GM23338 (cell line): ENCODE measurements at regions not wholly inside any gene's neighbourhood (a gene's known extent, or its start where the extent isn't known, plus 50 kb on each side); places are given as distances from the start of the nearest gene placed in this dataset.

Source experiments
- ATAC-seq: fragments of 200-7000 bp; cut with Tn5 transposase; 3 replicates; pipeline ENCODE4 v1.9.1; 2020
- DNase-seq: peaks from one replicate; pipeline ENCODE4 v3.0.0-alpha.2; 2015; ENCODE audit warnings: low spot score
- H2AFZ ChIP-seq: fragments of 200-600 bp; sonication (generic); 2 replicates; pipeline ENCODE4 v1.8.0; 2016; ENCODE audit warnings: antibody characterized with exemption, mild to moderate bottlenecking, moderate library complexity
- H3F3A ChIP-seq: fragments of 200-600 bp; sonication (generic); replicated peaks from 2 replicates; pipeline ENCODE4 v1.8.0; 2017; ENCODE audit warnings: antibody characterized with exemption, mixed run types, low read depth
- H3K27ac ChIP-seq: fragments of 200-600 bp; sonication (generic); 2 replicates; pipeline ENCODE4 v1.6.1; 2016; ENCODE audit warnings: low read depth
- H3K27me3 ChIP-seq: fragments of 200-600 bp; sonication (generic); 2 replicates; pipeline ENCODE4 v1.8.0; 2016; ENCODE audit warnings: mild to moderate bottlenecking, mixed run types, moderate library complexity; ENCODE audit not compliant: insufficient read depth
- H3K36me3 ChIP-seq: fragments of 200-600 bp; sonication (generic); 2 replicates; pipeline ENCODE4 v1.8.0; 2016; ENCODE audit warnings: mild to moderate bottlenecking; ENCODE audit not compliant: insufficient read depth
- H3K4me1 ChIP-seq: fragments of 200-600 bp; sonication (generic); 2 replicates; pipeline ENCODE4 v1.8.0; 2016; ENCODE audit warnings: mild to moderate bottlenecking, moderate library complexity; ENCODE audit not compliant: insufficient read depth
- H3K4me2 ChIP-seq: fragments of 200-600 bp; sonication (generic); 2 replicates; pipeline ENCODE4 v1.7.1; 2017; ENCODE audit warnings: mixed run types
- H3K4me3 ChIP-seq: fragments of 200-600 bp; sonication (generic); 2 replicates; pipeline ENCODE4 v1.6.1; 2016; ENCODE audit warnings: mixed run types
- H3K79me2 ChIP-seq: fragments of 200-600 bp; sonication (generic); replicated peaks from 2 replicates; pipeline ENCODE4 v1.8.0; 2017; ENCODE audit warnings: mild to moderate bottlenecking; ENCODE audit not compliant: insufficient read depth
- H3K9me2 ChIP-seq: fragments of 200-600 bp; sonication (generic); 2 replicates; pipeline ENCODE4 v1.8.0; 2017; ENCODE audit not compliant: insufficient read depth
- H4K20me1 ChIP-seq: fragments of 200-600 bp; sonication (generic); replicated peaks from 2 replicates; pipeline ENCODE4 v1.8.0; 2017; ENCODE audit warnings: mild to moderate bottlenecking; ENCODE audit not compliant: insufficient read depth
- H3K27ac Mint-ChIP-seq: 2 replicates; pipeline ENCODE4 v1.8.0; 2020; ENCODE audit warnings: inconsistent platforms, mild to moderate bottlenecking, moderate library complexity, mixed read lengths
- H3K27me3 Mint-ChIP-seq: 3 replicates; pipeline ENCODE4 v1.8.0; 2022; ENCODE audit warnings: low read depth, mild to moderate bottlenecking, moderate library complexity, mixed read lengths, inconsistent platforms; ENCODE audit not compliant: insufficient read depth, poor library complexity
- H3K36me3 Mint-ChIP-seq: 3 replicates; pipeline ENCODE4 v1.8.0; 2021; ENCODE audit warnings: low read depth, mild to moderate bottlenecking, inconsistent platforms, moderate library complexity, mixed read lengths
- H3K4me1 Mint-ChIP-seq: 3 replicates; pipeline ENCODE4 v1.8.0; 2020; ENCODE audit warnings: mild to moderate bottlenecking, inconsistent platforms, mixed read lengths
- H3K4me3 Mint-ChIP-seq: 3 replicates; pipeline ENCODE4 v1.8.0; 2021; ENCODE audit warnings: moderate library complexity, mild to moderate bottlenecking, inconsistent platforms, mixed read lengths
- H3K9me3 Mint-ChIP-seq: 3 replicates; pipeline ENCODE4 v1.8.0; 2020; ENCODE audit warnings: moderate library complexity, mild to moderate bottlenecking, inconsistent platforms, mixed read lengths
- CREB1 ChIP-seq: fragments of 250-450 bp; sonication (Bioruptor Pico); IDR thresholded peaks from 2 replicates; pipeline ENCODE4 v1.5.0; 2020; ENCODE audit warnings: low read depth, mild to moderate bottlenecking, moderate library complexity
- CTCF ChIP-seq, 2 experiments: fragments of 200-600 bp in 1 of 2; sonication (generic) in 1 of 2; conservative IDR thresholded peaks; 2 replicates each; pipeline versions ENCODE4 v1.5.1 to v1.6.1; 2016 to 2017; ENCODE audit warnings: antibody characterized with exemption in 2 of 2, low read depth in 2 of 2, mild to moderate bottlenecking in 2 of 2, moderate library complexity in 1 of 2
- EZH2 ChIP-seq: fragments of 200-600 bp; sonication (generic); IDR thresholded peaks from one replicate; pipeline ENCODE4 v1.8.0; 2017; ENCODE audit warnings: antibody characterized with exemption, mild to moderate bottlenecking, low read depth; ENCODE audit not compliant: unreplicated experiment
- EZH2phosphoT487 ChIP-seq: fragments of 200-600 bp; sonication (generic); IDR thresholded peaks from one replicate; pipeline ENCODE4 v1.8.1; 2018; ENCODE audit warnings: antibody characterized with exemption; ENCODE audit not compliant: unreplicated experiment
- JUNB ChIP-seq: IDR thresholded peaks from one replicate; pipeline ENCODE4 v1.6.1; 2016; ENCODE audit warnings: antibody characterized with exemption; ENCODE audit not compliant: unreplicated experiment
- NANOG ChIP-seq: IDR thresholded peaks from 2 replicates; pipeline ENCODE4 v1.6.1; 2016; ENCODE audit warnings: antibody characterized with exemption, borderline replicate concordance
- POLR2AphosphoS5 ChIP-seq: IDR thresholded peaks from 2 replicates; pipeline ENCODE4 v1.6.1; 2016; ENCODE audit warnings: antibody characterized with exemption, low read depth
- REST ChIP-seq: IDR thresholded peaks from one replicate; pipeline ENCODE4 v1.6.1; 2018; ENCODE audit warnings: antibody characterized with exemption; ENCODE audit not compliant: unreplicated experiment
- STAT1 ChIP-seq: IDR thresholded peaks from one replicate; pipeline ENCODE4 v1.6.1; 2016; ENCODE audit warnings: antibody characterized with exemption; ENCODE audit not compliant: unreplicated experiment
- ZNF114 ChIP-seq: fragments of 250-450 bp; sonication (Bioruptor Pico); IDR thresholded peaks from 2 replicates; pipeline ENCODE4 v1.5.0; 2020; ENCODE audit warnings: mild to moderate bottlenecking, moderate library complexity
- ZNF331 ChIP-seq: fragments of 250-450 bp; sonication (Bioruptor Pico); IDR thresholded peaks from 2 replicates; pipeline ENCODE4 v1.5.0; 2020; ENCODE audit warnings: low read depth, mild to moderate bottlenecking, moderate library complexity
- ZNF462 ChIP-seq: fragments of 250-450 bp; sonication (Bioruptor Pico); IDR thresholded peaks from 2 replicates; pipeline ENCODE4 v1.5.0; 2020; ENCODE audit warnings: mild to moderate bottlenecking, moderate library complexity
- TF ChIP-seq, protein P1 (sequence below): IDR thresholded peaks from 2 replicates; pipeline ENCODE4 v1.6.1; 2016; ENCODE audit warnings: antibody characterized with exemption

GRCh38 chr5:67393211-67393610 lies 196.6 kb upstream of the CD180 start:
- Mint-ChIP-seq H3K4me3 (no peak overlapping the region), H3K36me3 (no peaks in the 10 kb centered on the region), H3K9me3 (no peaks in the 10 kb centered on the region), H3K27me3 (peaks cover 2% of the 10 kb centered on the region), H3K4me1 (peaks cover 23% of the 10 kb centered on the region; the same call in 2 of the 3 replicates), H3K27ac (no peak overlapping the region)
- Histone ChIP-seq H3F3A (no peaks in the 10 kb centered on the region), H3K4me2 (no peak overlapping the region), H3K4me3 (no peak overlapping the region), H3K79me2 (no peaks in the 10 kb centered on the region), H3K9me2 (no peaks in the 10 kb centered on the region), H3K36me3 (no peaks in the 10 kb centered on the region), H3K4me1 (peaks cover 18% of the 10 kb centered on the region; the same call in 1 of the 2 replicates), H3K27ac (no peak overlapping the region), H4K20me1 (no peaks in the 10 kb centered on the region), H2AFZ (no peak overlapping the region), H3K27me3 (peaks cover 5% of the 10 kb centered on the region; the same call in 1 of the 2 replicates)
- no peak for DNase-seq
- TF ChIP-seq STAT1: no peak
- TF ChIP-seq, protein P1, sequence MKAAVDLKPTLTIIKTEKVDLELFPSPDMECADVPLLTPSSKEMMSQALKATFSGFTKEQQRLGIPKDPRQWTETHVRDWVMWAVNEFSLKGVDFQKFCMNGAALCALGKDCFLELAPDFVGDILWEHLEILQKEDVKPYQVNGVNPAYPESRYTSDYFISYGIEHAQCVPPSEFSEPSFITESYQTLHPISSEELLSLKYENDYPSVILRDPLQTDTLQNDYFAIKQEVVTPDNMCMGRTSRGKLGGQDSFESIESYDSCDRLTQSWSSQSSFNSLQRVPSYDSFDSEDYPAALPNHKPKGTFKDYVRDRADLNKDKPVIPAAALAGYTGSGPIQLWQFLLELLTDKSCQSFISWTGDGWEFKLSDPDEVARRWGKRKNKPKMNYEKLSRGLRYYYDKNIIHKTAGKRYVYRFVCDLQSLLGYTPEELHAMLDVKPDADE: no peak
- TF ChIP-seq POLR2AphosphoS5: no peak
- no peak for TF ChIP-seq EZH2
- TF ChIP-seq CREB1 (CRISPR knock-in tag): no peak
- no peak for TF ChIP-seq CTCF (conservative IDR thresholded peaks at IDR 0.05; ENCODE audit: low read depth in 2 of 2)
- no peak for TF ChIP-seq REST
- no peak for TF ChIP-seq EZH2phosphoT487
- TF ChIP-seq JUNB: no peak
- TF ChIP-seq ZNF331 (CRISPR knock-in tag): no peak
- TF ChIP-seq ZNF114 (CRISPR knock-in tag): no peak
- no peak for TF ChIP-seq NANOG
- no peak for TF ChIP-seq ZNF462 (CRISPR knock-in tag)
- ATAC-seq: no peak
